ENCODE measurements at regions not wholly inside any gene's neighbourhood (a gene's known extent, or its start where the extent isn't known, plus 50 kb on each side); places are given as distances from the start of the nearest gene placed in this dataset.
"Not testable (repeated sequence)": the region's sequence is repeated elsewhere in the genome, so short reads cannot be mapped to it uniquely, and the experiment has no call there.

GRCh38 chr3:118144919-118145318 is 889.7 kb downstream of the IGSF11 start:
- H3K4me1 ChIP-seq (ENCODE audit: low read depth): no peaks in the 10 kb centered on the region
- H3K4me3 ChIP-seq: no peak overlapping the region
- H3K36me3 ChIP-seq: no peaks in the 10 kb centered on the region
- no peaks in the 10 kb centered on the region for H3K27me3 ChIP-seq
- no peak for DNase-seq (ENCODE audit: low read depth in 1 of 2, low spot score in 1 of 2)
- no peak for TF ChIP-seq CTCF (IDR thresholded peaks at IDR 0.05; ENCODE audit: low read depth, low read length)
- no peak overlapping the region for H3K27ac ChIP-seq
- no peaks in the 10 kb centered on the region for H3K9me3 ChIP-seq (ENCODE audit: low read depth)

GRCh38 chr3:118146658-118147375 is 887.8 kb downstream of the IGSF11 start:
- no peak overlapping the region for H3K27ac ChIP-seq
- no peaks in the 10 kb centered on the region for H3K4me1 ChIP-seq (ENCODE audit: low read depth)
- TF ChIP-seq CTCF (IDR thresholded peaks at IDR 0.05; ENCODE audit: low read depth, low read length): no peak
- no peaks in the 10 kb centered on the region for H3K9me3 ChIP-seq (ENCODE audit: low read depth)
- no peak for DNase-seq (ENCODE audit: low read depth in 1 of 2, low spot score in 1 of 2)
- H3K27me3 ChIP-seq: no peaks in the 10 kb centered on the region
- H3K36me3 ChIP-seq: no peaks in the 10 kb centered on the region
- H3K4me3 ChIP-seq: no peak overlapping the region

- no peaks in the 10 kb centered on the region for H3K4me1 ChIP-seq (ENCODE audit: low read depth)
- H3K27ac ChIP-seq: no peak overlapping the region
- TF ChIP-seq CTCF (IDR thresholded peaks at IDR 0.05; ENCODE audit: low read depth, low read length): no peak
- H3K36me3 ChIP-seq: no peaks in the 10 kb centered on the region
- DNase-seq (ENCODE audit: low read depth in 1 of 2, low spot score in 1 of 2): no peak
- H3K9me3 ChIP-seq (ENCODE audit: low read depth): no peaks in the 10 kb centered on the region
- no peaks in the 10 kb centered on the region for H3K27me3 ChIP-seq
- no peak overlapping the region for H3K4me3 ChIP-seq
Observed at GRCh38 chr3:118151164-118151563, 883.5 kb downstream of the IGSF11 start.

- not testable (repeated sequence) for H3K4me1 ChIP-seq (ENCODE audit: low read depth); DNase-seq (ENCODE audit: low read depth in 1 of 2, low spot score in 1 of 2); H3K36me3 ChIP-seq; H3K4me3 ChIP-seq; H3K9me3 ChIP-seq (ENCODE audit: low read depth); H3K27ac ChIP-seq; H3K27me3 ChIP-seq
Observed at GRCh38 chr3:118162627-118163588, 871.7 kb downstream of the IGSF11 start.

- Histone ChIP-seq H3K27ac (no peak overlapping the region), H3K9me3 (ENCODE audit: low read depth) (no peaks in the 10 kb centered on the region), H3K36me3 (no peaks in the 10 kb centered on the region), H3K27me3 (no peaks in the 10 kb centered on the region), H3K4me3 (no peak overlapping the region), H3K4me1 (ENCODE audit: low read depth) (peaks cover 3% of the 10 kb centered on the region)
- TF ChIP-seq CTCF (IDR thresholded peaks at IDR 0.05; ENCODE audit: low read depth, low read length): no peak
- DNase-seq (ENCODE audit: low read depth in 1 of 2, low spot score in 1 of 2): no peak
Observed at GRCh38 chr3:118165413-118165812, 869.2 kb downstream of the IGSF11 start.

GRCh38 chr3:118167571-118167970 is 867.1 kb downstream of the IGSF11 start:
- no peak overlapping the region for H3K27ac ChIP-seq
- no peak for TF ChIP-seq CTCF (IDR thresholded peaks at IDR 0.05; ENCODE audit: low read depth, low read length)
- no peaks in the 10 kb centered on the region for H3K9me3 ChIP-seq (ENCODE audit: low read depth)
- no peak overlapping the region for H3K4me3 ChIP-seq
- H3K27me3 ChIP-seq: no peaks in the 10 kb centered on the region
- DNase-seq (ENCODE audit: low read depth in 1 of 2, low spot score in 1 of 2): no peak
- peaks cover 3% of the 10 kb centered on the region for H3K4me1 ChIP-seq (ENCODE audit: low read depth)
- no peaks in the 10 kb centered on the region for H3K36me3 ChIP-seq

All from cardiac muscle cell (in vitro differentiated cells and primary cell).